ENCODE measurements at regions not wholly inside any gene's neighbourhood (a gene's known extent, or its start where the extent isn't known, plus 50 kb on each side); places are given as distances from the start of the nearest gene placed in this dataset.

DNA sequence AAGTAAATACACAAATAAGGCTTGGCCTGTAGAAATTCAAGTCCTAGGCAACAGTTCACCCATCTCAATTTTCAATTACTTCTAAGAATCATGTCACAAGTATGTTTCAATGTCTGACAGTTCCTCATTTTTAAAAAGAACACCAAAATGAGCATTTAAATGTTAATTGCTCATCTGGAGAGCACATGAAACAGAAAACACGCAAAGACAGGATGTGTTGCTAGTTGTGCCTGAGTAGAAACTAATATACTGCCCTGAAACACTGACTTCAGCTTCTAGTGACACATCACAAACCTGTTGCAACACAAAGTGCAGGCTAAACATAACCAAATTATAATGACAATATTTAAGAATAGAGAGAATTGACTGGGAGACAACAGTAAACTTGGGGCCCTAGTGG lies 167.3 kb upstream of the THBS1 start:
- intact Hi-C loops (cut with micrococcal nuclease; ENCODE audit: unreplicated experiment), result no loop called here
- DNase-seq (ENCODE audit: low spot score), result no peak
- no TSS peak for BruUV-seq (replicated peaks)
- H3K4me3 ChIP-seq (ENCODE audit: low read depth, low read length, poor library complexity, severe bottlenecking), result no peak overlapping the region
- TF ChIP-seq, protein P1, sequence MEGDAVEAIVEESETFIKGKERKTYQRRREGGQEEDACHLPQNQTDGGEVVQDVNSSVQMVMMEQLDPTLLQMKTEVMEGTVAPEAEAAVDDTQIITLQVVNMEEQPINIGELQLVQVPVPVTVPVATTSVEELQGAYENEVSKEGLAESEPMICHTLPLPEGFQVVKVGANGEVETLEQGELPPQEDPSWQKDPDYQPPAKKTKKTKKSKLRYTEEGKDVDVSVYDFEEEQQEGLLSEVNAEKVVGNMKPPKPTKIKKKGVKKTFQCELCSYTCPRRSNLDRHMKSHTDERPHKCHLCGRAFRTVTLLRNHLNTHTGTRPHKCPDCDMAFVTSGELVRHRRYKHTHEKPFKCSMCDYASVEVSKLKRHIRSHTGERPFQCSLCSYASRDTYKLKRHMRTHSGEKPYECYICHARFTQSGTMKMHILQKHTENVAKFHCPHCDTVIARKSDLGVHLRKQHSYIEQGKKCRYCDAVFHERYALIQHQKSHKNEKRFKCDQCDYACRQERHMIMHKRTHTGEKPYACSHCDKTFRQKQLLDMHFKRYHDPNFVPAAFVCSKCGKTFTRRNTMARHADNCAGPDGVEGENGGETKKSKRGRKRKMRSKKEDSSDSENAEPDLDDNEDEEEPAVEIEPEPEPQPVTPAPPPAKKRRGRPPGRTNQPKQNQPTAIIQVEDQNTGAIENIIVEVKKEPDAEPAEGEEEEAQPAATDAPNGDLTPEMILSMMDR (conservative IDR thresholded peaks at IDR 0.05; ENCODE audit: low read depth, low read length), result no peak
- TF ChIP-seq EZH2 (IDR thresholded peaks at IDR 0.05; ENCODE audit: borderline replicate concordance, low read depth, low read length, poor library complexity, severe bottlenecking), result no peak
- H3K27me3 ChIP-seq (replicated peaks; ENCODE audit: insufficient read depth, low read depth, low read length, poor library complexity), result peaks cover 9% of the 10 kb centered on the region
- no peaks in the 10 kb centered on the region for H3K4me1 ChIP-seq (ENCODE audit: insufficient read depth, low read length, poor library complexity, severe bottlenecking)
- H3K27ac ChIP-seq (ENCODE audit: low read depth, low read length, poor library complexity, severe bottlenecking), result no peak overlapping the region
- H3K9me3 ChIP-seq (ENCODE audit: low read depth, low read length, poor library complexity, severe bottlenecking), result no peaks in the 10 kb centered on the region
- POLR2A ChIA-PET (ENCODE audit: low non-redundant PET), result no interaction called here
- CTCF ChIA-PET, result no interaction called here
- no peaks in the 10 kb centered on the region for H3K36me3 ChIP-seq (ENCODE audit: insufficient read depth, low read length, poor library complexity, severe bottlenecking)

- Histone ChIP-seq H3K36me3 (ENCODE audit: insufficient read depth, low read length, poor library complexity, severe bottlenecking) (no peaks in the 10 kb centered on the region), H3K27me3 (replicated peaks; ENCODE audit: insufficient read depth, low read depth, low read length, poor library complexity) (peaks cover 9% of the 10 kb centered on the region), H3K27ac (ENCODE audit: low read depth, low read length, poor library complexity, severe bottlenecking) (no peak overlapping the region), H3K4me1 (ENCODE audit: insufficient read depth, low read length, poor library complexity, severe bottlenecking) (no peaks in the 10 kb centered on the region), H3K9me3 (ENCODE audit: low read depth, low read length, poor library complexity, severe bottlenecking) (no peaks in the 10 kb centered on the region), H3K4me3 (ENCODE audit: low read depth, low read length, poor library complexity, severe bottlenecking) (no peak overlapping the region)
- BruUV-seq (replicated peaks), result no TSS peak
- intact Hi-C loops (cut with micrococcal nuclease; ENCODE audit: unreplicated experiment), result no loop called here
- no peak for DNase-seq (ENCODE audit: low spot score)
- CTCF ChIA-PET, result no interaction called here
- no peak for TF ChIP-seq EZH2 (IDR thresholded peaks at IDR 0.05; ENCODE audit: borderline replicate concordance, low read depth, low read length, poor library complexity, severe bottlenecking)
- TF ChIP-seq, protein P1 (conservative IDR thresholded peaks at IDR 0.05; ENCODE audit: low read depth, low read length), result no peak
- POLR2A ChIA-PET (ENCODE audit: low non-redundant PET), result no interaction called here
Observed at GRCh38 chr15:39414201-39414600, 166.7 kb upstream of the THBS1 start.

GRCh38 chr15:39415634-39416033 lies 165.2 kb upstream of the THBS1 start:
- CTCF ChIA-PET, result no interaction called here
- Histone ChIP-seq H3K36me3 (ENCODE audit: insufficient read depth, low read length, poor library complexity, severe bottlenecking) (no peaks in the 10 kb centered on the region), H3K9me3 (ENCODE audit: low read depth, low read length, poor library complexity, severe bottlenecking) (no peaks in the 10 kb centered on the region), H3K27ac (ENCODE audit: low read depth, low read length, poor library complexity, severe bottlenecking) (no peak overlapping the region), H3K4me3 (ENCODE audit: low read depth, low read length, poor library complexity, severe bottlenecking) (no peak overlapping the region), H3K27me3 (replicated peaks; ENCODE audit: insufficient read depth, low read depth, low read length, poor library complexity) (peaks cover 9% of the 10 kb centered on the region), H3K4me1 (ENCODE audit: insufficient read depth, low read length, poor library complexity, severe bottlenecking) (no peaks in the 10 kb centered on the region)
- TF ChIP-seq, protein P1 (conservative IDR thresholded peaks at IDR 0.05; ENCODE audit: low read depth, low read length), result no peak
- TF ChIP-seq EZH2 (IDR thresholded peaks at IDR 0.05; ENCODE audit: borderline replicate concordance, low read depth, low read length, poor library complexity, severe bottlenecking), result no peak
- intact Hi-C loops (cut with micrococcal nuclease; ENCODE audit: unreplicated experiment), result no loop called here
- no peak for DNase-seq (ENCODE audit: low spot score)
- no TSS peak for BruUV-seq (replicated peaks)
- POLR2A ChIA-PET (ENCODE audit: low non-redundant PET), result no interaction called here
